ENCODE measurements at regions not wholly inside any gene's neighbourhood (a gene's known extent, or its start where the extent isn't known, plus 50 kb on each side); places are given as distances from the start of the nearest gene placed in this dataset.

- no peak for DNase-seq
- H3K4me2 ChIP-seq: no peak overlapping the region
- ChIA-PET CTCF (no interaction called here), POLR2A (no interaction called here)
- no peak overlapping the region for H3K27ac ChIP-seq (ENCODE audit: low read depth in 2 of 2, low read length in 1 of 2)
- H3K79me2 ChIP-seq (ENCODE audit: insufficient read depth): no peaks in the 10 kb centered on the region
- no peaks in the 10 kb centered on the region for H3K4me1 ChIP-seq (ENCODE audit: control insufficient read depth in 1 of 2, insufficient read depth in 2 of 2, low read depth in 1 of 2, low read length in 1 of 2)
- H3F3A ChIP-seq (replicated peaks; ENCODE audit: insufficient read depth): no peaks in the 10 kb centered on the region
- H3K9me2 ChIP-seq: no peaks in the 10 kb centered on the region
- no peaks in the 10 kb centered on the region for H3K27me3 ChIP-seq (ENCODE audit: insufficient read depth)
- TF ChIP-seq USF1 (IDR thresholded peaks at IDR 0.05; ENCODE audit: borderline replicate concordance, low read depth): no peak
- TF ChIP-seq RAD21 (IDR thresholded peaks at IDR 0.05; ENCODE audit: low read length): no peak
- TF ChIP-seq SMC3 (IDR thresholded peaks at IDR 0.05; ENCODE audit: low read depth, low read length): no peak
- TF ChIP-seq TEAD4 (IDR thresholded peaks at IDR 0.05; ENCODE audit: borderline replicate concordance, insufficient read depth): no peak
- TF ChIP-seq POLR2AphosphoS5 (IDR thresholded peaks at IDR 0.05; ENCODE audit: low read depth, low read length): no peak
- no peak for TF ChIP-seq PBX3 (IDR thresholded peaks at IDR 0.05)
- TF ChIP-seq MEF2A (IDR thresholded peaks at IDR 0.05; ENCODE audit: borderline replicate concordance, low read depth): no peak
- TF ChIP-seq USF2 (IDR thresholded peaks at IDR 0.05; ENCODE audit: borderline replicate concordance, low read depth, low read length): no peak
- no peak for TF ChIP-seq MXI1 (IDR thresholded peaks at IDR 0.05; ENCODE audit: low read depth, low read length)
- no peak for TF ChIP-seq YY1 (IDR thresholded peaks at IDR 0.05; ENCODE audit: low read depth)
- TF ChIP-seq NFIC (IDR thresholded peaks at IDR 0.05; ENCODE audit: borderline replicate concordance): no peak
- no peak for TF ChIP-seq FOXJ3 (CRISPR knock-in tag; IDR thresholded peaks at IDR 0.05)
- TF ChIP-seq MAX (IDR thresholded peaks at IDR 0.05; ENCODE audit: low read depth): no peak
- TF ChIP-seq RCOR1 (IDR thresholded peaks at IDR 0.05; ENCODE audit: low read length): no peak
- H3K4me3 ChIP-seq (ENCODE audit: low read depth in 2 of 2, low read length in 1 of 2): no peak overlapping the region
- H2AFZ ChIP-seq (ENCODE audit: low read depth): no peak overlapping the region
- WGBS (ENCODE audit: low lambda C conversion rate): 69% methylated on average over 21 of the region's 22 CpGs
- H4K20me1 ChIP-seq (ENCODE audit: insufficient read depth): no peaks in the 10 kb centered on the region
- no peak overlapping the region for H3K9ac ChIP-seq
- no peaks in the 10 kb centered on the region for H3K36me3 ChIP-seq (replicated peaks in 1 of 2; ENCODE audit: control insufficient read depth in 1 of 2, insufficient read depth in 2 of 2, low read length in 1 of 2)
- H3K9me3 ChIP-seq: 0 out of 2 replicates have a peak, but pooled peaks cover 4% of the 10 kb centered on the region
Observed at GRCh38 chr6:169378620-169379381, 125.2 kb upstream of the THBS2 start.

- DNase-seq: no peak
- no peaks in the 10 kb centered on the region for H3K36me3 ChIP-seq (replicated peaks in 1 of 2; ENCODE audit: control insufficient read depth in 1 of 2, insufficient read depth in 2 of 2, low read length in 1 of 2)
- H3F3A ChIP-seq (replicated peaks; ENCODE audit: insufficient read depth): no peaks in the 10 kb centered on the region
- no peaks in the 10 kb centered on the region; a peak in 1 of 4 replicates for H3K4me1 ChIP-seq (ENCODE audit: control insufficient read depth in 1 of 2, insufficient read depth in 2 of 2, low read depth in 1 of 2, low read length in 1 of 2)
- no peak overlapping the region for H2AFZ ChIP-seq (ENCODE audit: low read depth)
- ChIA-PET POLR2A (no interaction called here), CTCF (no interaction called here)
- H3K27me3 ChIP-seq (ENCODE audit: insufficient read depth): no peaks in the 10 kb centered on the region
- no peaks in the 10 kb centered on the region for H4K20me1 ChIP-seq (ENCODE audit: insufficient read depth)
- no peak overlapping the region for H3K4me2 ChIP-seq
- no peak overlapping the region for H3K9ac ChIP-seq
- H3K79me2 ChIP-seq (ENCODE audit: insufficient read depth): no peaks in the 10 kb centered on the region
- H3K4me3 ChIP-seq (ENCODE audit: low read depth in 2 of 2, low read length in 1 of 2): no peak overlapping the region
- no peak overlapping the region for H3K27ac ChIP-seq (ENCODE audit: low read depth in 2 of 2, low read length in 1 of 2)
- WGBS (ENCODE audit: low lambda C conversion rate): 62% methylated on average over 10 of the region's 10 CpGs
- H3K9me2 ChIP-seq: no peaks in the 10 kb centered on the region
- H3K9me3 ChIP-seq: 0 out of 2 replicates have a peak, but pooled peaks cover 4% of the 10 kb centered on the region
- TF ChIP-seq EZH2phosphoT487 (IDR thresholded peaks at IDR 0.05; ENCODE audit: borderline replicate concordance, low read depth): no peak
- no peak for TF ChIP-seq MEF2A (IDR thresholded peaks at IDR 0.05; ENCODE audit: borderline replicate concordance, low read depth)
- no peak for TF ChIP-seq NFIC (IDR thresholded peaks at IDR 0.05; ENCODE audit: borderline replicate concordance)
- no peak for TF ChIP-seq GATA2 (CRISPR knock-in tag; IDR thresholded peaks at IDR 0.05)
- no peak for TF ChIP-seq NRF1 (IDR thresholded peaks at IDR 0.05; ENCODE audit: low read depth, low read length)
- no peak for TF ChIP-seq TEAD4 (IDR thresholded peaks at IDR 0.05; ENCODE audit: borderline replicate concordance, insufficient read depth)
- no peak for TF ChIP-seq ZBTB33 (IDR thresholded peaks at IDR 0.05; ENCODE audit: borderline replicate concordance, low read depth)
- no peak for TF ChIP-seq FOXM1 (IDR thresholded peaks at IDR 0.05; ENCODE audit: low read depth)
- no peak for TF ChIP-seq RFX5 (IDR thresholded peaks at IDR 0.05; ENCODE audit: low read length)
- no peak for TF ChIP-seq TCF12 (IDR thresholded peaks at IDR 0.05)
- TF ChIP-seq CTCF (IDR thresholded peaks at IDR 0.05): no peak
Observed at GRCh38 chr6:169376458-169376857, 122.8 kb upstream of the THBS2 start.
